Bronchial epithelial cell (primary cell): ENCODE measurements at regions not wholly inside any gene's neighbourhood (a gene's known extent, or its start where the extent isn't known, plus 50 kb on each side); places are given as distances from the start of the nearest gene placed in this dataset.

Experiments
- DNase-seq: peaks from one replicate; pipeline ENCODE4 v3.0.0-alpha.2; 2010; ENCODE audit warnings: low read depth
- FAIRE-seq: peaks from 2 replicates; lab custom pipeline; 2011; peaks lifted over from hg19 to GRCh38; lab: Jason Lieb, UNC
- H3K27me3 ChIP-seq: 2 replicates; pipeline ENCODE4 v1.5.1; 2011; ENCODE audit warnings: low read length; ENCODE audit not compliant: control insufficient read depth, insufficient read depth
- H3K36me3 ChIP-seq: 2 replicates; pipeline ENCODE4 v1.5.1; 2011; ENCODE audit warnings: low read length; ENCODE audit not compliant: control insufficient read depth, insufficient read depth
- H3K4me3 ChIP-seq: 2 replicates; pipeline ENCODE4 v1.5.1; 2011; ENCODE audit warnings: mild to moderate bottlenecking, low read depth, low read length, control low read depth
- CTCF ChIP-seq: IDR thresholded peaks from 2 replicates; pipeline ENCODE4 v1.5.1; 2011; ENCODE audit warnings: mild to moderate bottlenecking, moderate library complexity, low read length, control low read depth, inconsistent platforms; ENCODE audit not compliant: insufficient read depth, severe bottlenecking

GRCh38 chr12:60349232-60349978, 753.6 kb downstream of the SLC16A7 start:
- Histone ChIP-seq H3K4me3 (no peak overlapping the region), H3K27me3 (no peaks in the 10 kb centered on the region), H3K36me3 (no peaks in the 10 kb centered on the region)
- DNase-seq (no peak), FAIRE-seq (no peak)
- no peak for TF ChIP-seq CTCF

GRCh38 chr12:60387356-60387755, 791.5 kb downstream of the SLC16A7 start:
- no peak for FAIRE-seq
- Histone ChIP-seq H3K36me3 (no peaks in the 10 kb centered on the region), H3K4me3 (no peak overlapping the region), H3K27me3 (no peaks in the 10 kb centered on the region)
- no peak for DNase-seq
- TF ChIP-seq CTCF = no peak

GRCh38 chr12:60391051-60391450, 795.2 kb downstream of the SLC16A7 start:
- Histone ChIP-seq H3K27me3 (no peaks in the 10 kb centered on the region), H3K36me3 (no peaks in the 10 kb centered on the region), H3K4me3 (no peak overlapping the region)
- DNase-seq (no peak), FAIRE-seq (no peak)
- no peak for TF ChIP-seq CTCF

- Histone ChIP-seq H3K27me3 (no peaks in the 10 kb centered on the region), H3K4me3 (no peak overlapping the region), H3K36me3 (no peaks in the 10 kb centered on the region)
- FAIRE-seq = no peak
- no peak for TF ChIP-seq CTCF
- no peak for DNase-seq
Measured at GRCh38 chr12:60391791-60392190, 796.0 kb downstream of the SLC16A7 start.

- no peaks in the 10 kb centered on the region for H3K36me3 ChIP-seq
- DNase-seq (no peak), FAIRE-seq (no peak)
- H3K4me3 ChIP-seq = no peak overlapping the region
- H3K27me3 ChIP-seq = no peaks in the 10 kb centered on the region
- no peak for TF ChIP-seq CTCF
Measured at GRCh38 chr12:60393093-60393492, 797.3 kb downstream of the SLC16A7 start.

GRCh38 chr12:60394665-60395064, 798.8 kb downstream of the SLC16A7 start:
- Histone ChIP-seq H3K4me3 (no peak overlapping the region), H3K36me3 (no peaks in the 10 kb centered on the region), H3K27me3 (no peaks in the 10 kb centered on the region)
- peak; percentile 88 for DNase-seq
- no peak for FAIRE-seq
- no peak for TF ChIP-seq CTCF
